ENCODE measurements at regions not wholly inside any gene's neighbourhood (a gene's known extent, or its start where the extent isn't known, plus 50 kb on each side); places are given as distances from the start of the nearest gene placed in this dataset.

GRCh38 chr2:226132323-226133215, 667.1 kb downstream of the IRS1 start (continued):
- TF ChIP-seq ATF6 (CRISPR knock-in tag; conservative IDR thresholded peaks at IDR 0.05) (no peak), ARHGAP35 (CRISPR knock-in tag; IDR thresholded peaks at IDR 0.05; ENCODE audit: borderline replicate concordance) (no peak)

- in situ Hi-C loops (cut with HindIII; ENCODE audit: extremely low pct_ligation_motif_present, low pct_unique_long_range_greater_than_20kb): no loop called here
- 85% methylated on average over 2 of the region's 2 CpGs for WGBS (ENCODE audit: low lambda C conversion rate)
- FAIRE-seq: no peak
These were observed 668.3 kb downstream of the IRS1 start for GRCh38 chr2:226131299-226131784.

More at GRCh38 chr2:226131299-226131784, 668.3 kb downstream of the IRS1 start:
- Histone ChIP-seq H3K4me1 (ENCODE audit: insufficient read depth, low read length) (peaks cover 10% of the 10 kb centered on the region), H3K9ac (ENCODE audit: insufficient read depth, low read depth, low read length) (no peak overlapping the region), H2AFZ (ENCODE audit: low read length) (no peak overlapping the region), H3K27ac (ENCODE audit: extremely low read length, insufficient read depth, low read length) (no peak overlapping the region), H3K79me2 (ENCODE audit: insufficient read depth, low read length) (no peaks in the 10 kb centered on the region), H4K20me1 (ENCODE audit: insufficient read depth, low read length) (no peaks in the 10 kb centered on the region), H3K4me2 (ENCODE audit: low read depth, low read length) (no peak overlapping the region), H3K4me3 (replicated peaks in 1 of 3; ENCODE audit: insufficient read depth in 1 of 3, low read depth in 2 of 3, low read length in 3 of 3) (no peak overlapping the region), H3K36me3 (replicated peaks in 1 of 2; ENCODE audit: control insufficient read depth in 1 of 2, insufficient read depth in 2 of 2, low read length in 2 of 2) (no peaks in the 10 kb centered on the region), H3K9me3 (ENCODE audit: low read length) (no peaks in the 10 kb centered on the region), H3K27me3 (ENCODE audit: control insufficient read depth in 1 of 2, insufficient read depth in 2 of 2, low read length in 2 of 2) (no peaks in the 10 kb centered on the region)
- POLR2A ChIA-PET: no interaction called here
- BruUV-seq (replicated peaks): no TSS peak
- CTCF ChIA-PET (ENCODE audit: low intra/inter-chr PET ratio, low total read pairs): no interaction called here
- DNase-seq (ENCODE audit: low spot score): no peak
- intact Hi-C loops (cut with micrococcal nuclease; ENCODE audit: unreplicated experiment): no loop called here
- ATAC-seq: no peak
- no peak for TF ChIP-seq UBTF (CRISPR knock-in tag; IDR thresholded peaks at IDR 0.05)
- TF ChIP-seq HNRNPK (IDR thresholded peaks at IDR 0.05; ENCODE audit: low read depth, low read length, poor library complexity, severe bottlenecking): no peak
- 0 out of 2 replicates have a peak, but pooled peaks have one; percentile 20 for TF ChIP-seq CTCF (CRISPR knock-in tag; IDR thresholded peaks at IDR 0.05)
